Parathyroid adenoma (tissue), 2 donors: ENCODE measurements at regions not wholly inside any gene's neighbourhood (a gene's known extent, or its start where the extent isn't known, plus 50 kb on each side); places are given as distances from the start of the nearest gene placed in this dataset.
A peak's percentile ranks its signal among the peaks of the same experiment; 100 is the strongest.

ENCODE experiments used
- H2AFZ ChIP-seq: fragments of 300-600 bp; sonication (generic); one replicate; pipeline ENCODE4 v1.7.0; 2017; ENCODE audit warnings: antibody characterized with exemption, mild to moderate bottlenecking
- H3K27ac ChIP-seq: fragments of 300-600 bp; sonication (generic); one replicate; pipeline ENCODE4 v1.7.0; 2017
- H3K27me3 ChIP-seq: fragments of 300-600 bp; sonication (generic); one replicate; pipeline ENCODE4 v1.7.0; 2017; ENCODE audit warnings: low read length; ENCODE audit not compliant: control insufficient read depth, insufficient read depth
- H3K36me3 ChIP-seq: fragments of 300-600 bp; sonication (generic); one replicate; pipeline ENCODE4 v1.7.0; 2017; ENCODE audit warnings: low read length; ENCODE audit not compliant: control insufficient read depth, insufficient read depth
- H3K4me1 ChIP-seq: fragments of 300-600 bp; sonication (generic); one replicate; pipeline ENCODE4 v1.7.0; 2017; ENCODE audit warnings: control low read depth
- H3K4me2 ChIP-seq: fragments of 300-600 bp; sonication (generic); one replicate; pipeline ENCODE4 v1.7.0; 2017; ENCODE audit warnings: low read length
- H3K4me3 ChIP-seq: fragments of 300-600 bp; sonication (generic); one replicate; pipeline ENCODE4 v1.7.0; 2017; ENCODE audit warnings: low read depth, low read length
- H3K79me2 ChIP-seq: fragments of 300-600 bp; sonication (generic); one replicate; pipeline ENCODE4 v1.7.0; 2017; ENCODE audit warnings: control low read depth
- H3K9ac ChIP-seq: fragments of 300-600 bp; sonication (generic); one replicate; pipeline ENCODE4 v1.7.0; 2017; ENCODE audit warnings: mild to moderate bottlenecking
- H3K9me3 ChIP-seq: fragments of 300-600 bp; sonication (generic); one replicate; pipeline ENCODE4 v1.7.0; 2017; ENCODE audit warnings: low read length; ENCODE audit not compliant: control insufficient read depth
- CTCF ChIP-seq: fragments of 300-600 bp; sonication (generic); IDR thresholded peaks from one replicate; pipeline ENCODE4 v1.7.0; 2017; ENCODE audit warnings: antibody characterized with exemption, mild to moderate bottlenecking
- donor health status: primary hyperparathyroidism.

- Histone ChIP-seq H2AFZ (peak overlapping the region; percentile 67), H3K4me1 (peaks cover 22% of the 10 kb centered on the region), H3K9me3 (no peaks in the 10 kb centered on the region), H3K36me3 (no peaks in the 10 kb centered on the region), H3K27me3 (no peaks in the 10 kb centered on the region), H3K27ac (no peak overlapping the region), H3K79me2 (no peaks in the 10 kb centered on the region), H3K9ac (no peak overlapping the region), H3K4me2 (no peak overlapping the region), H3K4me3 (no peak overlapping the region)
- no peak for TF ChIP-seq CTCF
Measured at GRCh38 chr16:51040637-51041036, 110.4 kb downstream of the SALL1 start.

GRCh38 chr16:51039638-51040331 is 111.3 kb downstream of the SALL1 start:
- Histone ChIP-seq H3K27me3 (no peaks in the 10 kb centered on the region), H3K9me3 (no peaks in the 10 kb centered on the region), H3K4me1 (peaks cover 22% of the 10 kb centered on the region), H3K36me3 (no peaks in the 10 kb centered on the region), H3K27ac (no peak overlapping the region), H3K4me2 (no peak overlapping the region), H3K9ac (no peak overlapping the region), H3K79me2 (no peaks in the 10 kb centered on the region), H3K4me3 (no peak overlapping the region), H2AFZ (peak overlapping the region; percentile 67)
- no peak for TF ChIP-seq CTCF

- no peak for TF ChIP-seq CTCF
- Histone ChIP-seq H3K27me3 (no peaks in the 10 kb centered on the region), H3K4me3 (no peak overlapping the region)
Measured at GRCh38 chr16:51035711-51036110, 115.4 kb downstream of the SALL1 start.

GRCh38 chr16:51035110-51035498 is 116.0 kb downstream of the SALL1 start:
- Histone ChIP-seq H3K4me3 (no peak overlapping the region), H3K27me3 (no peaks in the 10 kb centered on the region), H2AFZ (no peak overlapping the region), H3K4me1 (peaks cover 5% of the 10 kb centered on the region), H3K9me3 (no peaks in the 10 kb centered on the region), H3K79me2 (no peaks in the 10 kb centered on the region), H3K4me2 (no peak overlapping the region), H3K9ac (no peak overlapping the region), H3K27ac (no peak overlapping the region), H3K36me3 (no peaks in the 10 kb centered on the region)
- TF ChIP-seq CTCF, result no peak

More at GRCh38 chr16:51035711-51036110, 115.4 kb downstream of the SALL1 start:
- H3K4me2 ChIP-seq, result no peak overlapping the region
- H2AFZ ChIP-seq, result no peak overlapping the region
- no peak overlapping the region for H3K27ac ChIP-seq
- H3K9ac ChIP-seq, result no peak overlapping the region
- peaks cover 8% of the 10 kb centered on the region for H3K4me1 ChIP-seq
- no peaks in the 10 kb centered on the region for H3K9me3 ChIP-seq
- no peaks in the 10 kb centered on the region for H3K36me3 ChIP-seq
- no peaks in the 10 kb centered on the region for H3K79me2 ChIP-seq

GRCh38 chr16:51034481-51035109 is 116.5 kb downstream of the SALL1 start:
- Histone ChIP-seq H2AFZ (peak overlapping the region; percentile 34), H3K4me1 (peaks cover 5% of the 10 kb centered on the region), H3K27ac (no peak overlapping the region), H3K79me2 (no peaks in the 10 kb centered on the region), H3K4me2 (no peak overlapping the region), H3K4me3 (no peak overlapping the region), H3K27me3 (no peaks in the 10 kb centered on the region), H3K36me3 (no peaks in the 10 kb centered on the region), H3K9me3 (no peaks in the 10 kb centered on the region), H3K9ac (no peak overlapping the region)
- TF ChIP-seq CTCF, result no peak
